ENCODE measurements at regions not wholly inside any gene's neighbourhood (a gene's known extent, or its start where the extent isn't known, plus 50 kb on each side); places are given as distances from the start of the nearest gene placed in this dataset.

DNA sequence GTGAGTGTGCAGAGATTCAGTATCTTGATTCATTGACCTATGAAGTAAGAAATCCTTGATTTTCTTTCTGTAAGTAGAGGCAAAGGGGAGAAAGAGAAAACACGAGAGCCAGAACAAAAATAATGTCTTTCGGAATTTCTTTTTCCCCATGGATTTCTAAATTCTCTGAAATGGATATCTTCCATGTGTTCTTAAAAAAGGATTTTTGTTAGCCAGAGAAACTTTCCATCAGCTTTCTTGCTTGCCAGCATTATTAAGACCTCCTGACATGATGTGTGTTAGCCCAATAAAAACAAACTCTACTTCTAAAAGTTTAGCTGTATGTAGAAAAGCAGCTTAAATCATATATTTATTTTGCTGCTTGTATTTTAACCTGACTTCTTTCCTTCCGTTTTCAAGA, 122.3 kb upstream of the AADACL2 start:
- H4K20me1 ChIP-seq (ENCODE audit: insufficient read depth, low read depth, low read length): no peaks in the 10 kb centered on the region

DNA sequence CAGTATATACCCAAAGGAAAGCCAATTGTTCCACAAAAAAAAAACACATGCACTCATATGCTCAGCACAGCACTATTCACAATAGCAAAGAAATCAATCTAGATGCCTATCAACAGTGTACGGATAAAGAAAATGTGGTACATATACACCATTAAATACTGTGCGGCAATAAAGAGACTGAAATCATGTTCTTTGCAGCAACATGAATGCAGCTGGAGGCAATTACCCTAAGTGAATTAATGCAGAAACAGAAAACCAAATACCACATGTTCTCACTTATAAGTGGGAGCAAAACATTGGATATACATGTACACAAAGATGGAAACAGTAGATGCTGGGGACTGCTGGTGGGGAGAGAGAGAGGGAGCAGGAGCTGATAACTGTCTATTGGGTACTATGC, 124.2 kb upstream of the AADACL2 start:
- no peaks in the 10 kb centered on the region for H3K79me2 ChIP-seq (ENCODE audit: low read length)
- H3K4me1 ChIP-seq (ENCODE audit: low read length): 0 out of 2 replicates have a peak, but pooled peaks cover 4% of the 10 kb centered on the region
- no peaks in the 10 kb centered on the region for H4K20me1 ChIP-seq (ENCODE audit: insufficient read depth, low read depth, low read length)
- no peak overlapping the region for H2AFZ ChIP-seq (ENCODE audit: low read length)
- no peaks in the 10 kb centered on the region for H3K9me3 ChIP-seq (ENCODE audit: low read length)
- DNase-seq: no peak
- no peaks in the 10 kb centered on the region for H3K36me3 ChIP-seq (ENCODE audit: insufficient read depth, low read length)
- no peaks in the 10 kb centered on the region for H3K9me2 ChIP-seq (replicated peaks; ENCODE audit: insufficient read depth, low read length)
- H3K27ac ChIP-seq (ENCODE audit: low read length): no peak overlapping the region
- H3K4me2 ChIP-seq (ENCODE audit: low read depth, low read length, poor library complexity, severe bottlenecking): no peak overlapping the region
- no peak overlapping the region for H3K4me3 ChIP-seq (ENCODE audit: low read length)
- H3K27me3 ChIP-seq (ENCODE audit: low read length): no peaks in the 10 kb centered on the region
- H3K9ac ChIP-seq (ENCODE audit: low read length): no peak overlapping the region

More for the DNA sequence above, 122.3 kb upstream of the AADACL2 start:
- H3K79me2 ChIP-seq (ENCODE audit: low read length): no peaks in the 10 kb centered on the region
- no peaks in the 10 kb centered on the region for H3K27me3 ChIP-seq (ENCODE audit: low read length)
- DNase-seq: no peak
- no peaks in the 10 kb centered on the region for H3K9me2 ChIP-seq (replicated peaks; ENCODE audit: insufficient read depth, low read length)
- H3K4me3 ChIP-seq (ENCODE audit: low read length): no peak overlapping the region
- no peak overlapping the region for H3K9ac ChIP-seq (ENCODE audit: low read length)
- H3K9me3 ChIP-seq (ENCODE audit: low read length): no peaks in the 10 kb centered on the region
- H3K4me1 ChIP-seq (ENCODE audit: low read length): 0 out of 2 replicates have a peak, but pooled peaks cover 4% of the 10 kb centered on the region
- H2AFZ ChIP-seq (ENCODE audit: low read length): no peak overlapping the region
- H3K36me3 ChIP-seq (ENCODE audit: insufficient read depth, low read length): no peaks in the 10 kb centered on the region
- H3K27ac ChIP-seq (ENCODE audit: low read length): no peak overlapping the region
- no peak overlapping the region for H3K4me2 ChIP-seq (ENCODE audit: low read depth, low read length, poor library complexity, severe bottlenecking)

DNA sequence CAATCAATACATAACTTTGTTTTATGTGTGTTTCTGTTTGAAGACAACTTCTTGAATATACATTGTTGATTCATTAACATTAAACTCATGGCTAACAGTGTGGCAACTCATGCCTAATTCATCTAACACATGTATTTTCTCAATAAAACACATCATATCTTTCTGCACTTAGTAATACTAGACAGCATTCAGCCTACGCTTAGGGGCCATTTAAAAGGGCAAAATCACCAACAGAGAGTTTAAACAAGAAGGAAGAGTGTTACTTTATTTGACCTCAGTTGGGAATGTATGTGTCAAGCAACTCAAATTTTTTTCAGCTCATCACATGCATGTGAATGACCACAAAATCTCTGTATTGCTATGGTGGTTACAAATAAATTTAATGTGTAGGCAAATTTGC, 128.8 kb upstream of the AADACL2 start:
- H2AFZ ChIP-seq (ENCODE audit: low read length): no peak overlapping the region
- no peak overlapping the region for H3K4me2 ChIP-seq (ENCODE audit: low read depth, low read length, poor library complexity, severe bottlenecking)
- no peaks in the 10 kb centered on the region for H3K9me2 ChIP-seq (replicated peaks; ENCODE audit: insufficient read depth, low read length)
- 0 out of 2 replicates have a peak, but pooled peaks cover 4% of the 10 kb centered on the region for H3K4me1 ChIP-seq (ENCODE audit: low read length)
- no peaks in the 10 kb centered on the region for H3K79me2 ChIP-seq (ENCODE audit: low read length)
- no peak overlapping the region for H3K27ac ChIP-seq (ENCODE audit: low read length)
- no peak overlapping the region for H3K9ac ChIP-seq (ENCODE audit: low read length)
- no peaks in the 10 kb centered on the region for H4K20me1 ChIP-seq (ENCODE audit: insufficient read depth, low read depth, low read length)
- no peak overlapping the region for H3K4me3 ChIP-seq (ENCODE audit: low read length)
- no peaks in the 10 kb centered on the region for H3K36me3 ChIP-seq (ENCODE audit: insufficient read depth, low read length)
- no peaks in the 10 kb centered on the region for H3K9me3 ChIP-seq (ENCODE audit: low read length)
- H3K27me3 ChIP-seq (ENCODE audit: low read length): no peaks in the 10 kb centered on the region
- DNase-seq: peak; percentile 14

DNA sequence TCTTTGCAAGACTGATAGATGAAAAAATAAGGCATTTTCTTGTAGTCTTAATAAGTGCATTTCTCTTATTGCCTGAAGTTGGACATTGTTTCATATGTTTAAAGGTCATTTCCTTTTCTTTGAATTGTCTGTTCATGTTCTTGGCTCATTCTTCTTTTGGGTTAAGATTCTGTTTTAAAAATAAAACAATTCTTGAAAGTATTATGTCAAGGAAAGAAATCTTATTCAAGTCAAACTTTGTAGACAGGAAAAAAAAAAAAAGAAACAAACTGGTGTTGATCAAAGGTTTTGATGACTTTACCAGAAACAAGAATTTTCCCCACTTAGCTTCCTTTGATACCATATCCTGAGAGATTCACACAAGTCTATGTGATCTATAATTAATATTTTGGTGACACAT, 132.9 kb upstream of the AADACL2 start:
- H3K79me2 ChIP-seq (ENCODE audit: low read length): no peaks in the 10 kb centered on the region
- no peak overlapping the region for H3K4me3 ChIP-seq (ENCODE audit: low read length)
- no peak overlapping the region for H3K27ac ChIP-seq (ENCODE audit: low read length)
- no peaks in the 10 kb centered on the region for H4K20me1 ChIP-seq (ENCODE audit: insufficient read depth, low read depth, low read length)
- no peaks in the 10 kb centered on the region for H3K9me3 ChIP-seq (ENCODE audit: low read length)
- H3K36me3 ChIP-seq (ENCODE audit: insufficient read depth, low read length): no peaks in the 10 kb centered on the region
- no peak overlapping the region for H3K9ac ChIP-seq (ENCODE audit: low read length)
- H3K27me3 ChIP-seq (ENCODE audit: low read length): no peaks in the 10 kb centered on the region
- no peaks in the 10 kb centered on the region for H3K4me1 ChIP-seq (ENCODE audit: low read length)
- no peak overlapping the region for H3K4me2 ChIP-seq (ENCODE audit: low read depth, low read length, poor library complexity, severe bottlenecking)
- H2AFZ ChIP-seq (ENCODE audit: low read length): no peak overlapping the region
- H3K9me2 ChIP-seq (replicated peaks; ENCODE audit: insufficient read depth, low read length): no peaks in the 10 kb centered on the region
- no peak for DNase-seq

DNA sequence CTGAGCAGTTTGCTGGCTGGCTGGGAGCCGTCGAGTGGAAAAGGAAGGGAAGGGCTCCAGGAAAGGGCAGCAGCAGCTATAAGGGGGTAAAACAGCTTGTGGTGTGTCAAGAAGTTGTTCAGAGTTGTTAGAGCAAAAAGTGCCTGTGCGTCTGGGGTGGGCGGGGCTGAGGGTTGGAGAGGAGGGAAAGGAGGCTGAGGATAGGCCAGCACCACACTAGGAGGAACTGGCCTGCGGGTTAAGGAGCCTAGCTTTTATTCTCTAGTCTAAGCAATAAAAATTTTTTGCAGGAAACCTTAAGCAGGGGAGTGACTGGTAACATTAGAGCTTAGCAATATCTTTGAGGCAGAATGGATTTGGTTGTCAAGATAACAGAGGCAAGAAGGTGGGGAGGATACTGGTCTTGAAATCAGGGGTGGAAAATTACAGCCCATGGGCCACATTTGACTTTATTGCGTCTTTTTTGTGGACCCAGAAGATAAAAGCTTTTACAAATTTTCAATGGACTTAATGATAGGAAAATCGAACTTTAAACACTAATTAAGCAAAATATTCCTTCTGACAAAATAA, 134.5 kb upstream of the AADACL2 start:
- H3K4me3 ChIP-seq (ENCODE audit: low read length): no peak overlapping the region
- H3K9ac ChIP-seq (ENCODE audit: low read length): no peak overlapping the region
- DNase-seq: no peak
- H3K4me2 ChIP-seq (ENCODE audit: low read depth, low read length, poor library complexity, severe bottlenecking): no peak overlapping the region
- no peaks in the 10 kb centered on the region for H3K36me3 ChIP-seq (ENCODE audit: insufficient read depth, low read length)
- no peak overlapping the region for H3K27ac ChIP-seq (ENCODE audit: low read length)
- no peaks in the 10 kb centered on the region for H3K79me2 ChIP-seq (ENCODE audit: low read length)
- no peaks in the 10 kb centered on the region for H4K20me1 ChIP-seq (ENCODE audit: insufficient read depth, low read depth, low read length)
- H3K27me3 ChIP-seq (ENCODE audit: low read length): no peaks in the 10 kb centered on the region
- no peaks in the 10 kb centered on the region for H3K9me3 ChIP-seq (ENCODE audit: low read length)
- H3K9me2 ChIP-seq (replicated peaks; ENCODE audit: insufficient read depth, low read length): no peaks in the 10 kb centered on the region
- H3K4me1 ChIP-seq (ENCODE audit: low read length): no peaks in the 10 kb centered on the region
- H2AFZ ChIP-seq (ENCODE audit: low read length): no peak overlapping the region

DNA sequence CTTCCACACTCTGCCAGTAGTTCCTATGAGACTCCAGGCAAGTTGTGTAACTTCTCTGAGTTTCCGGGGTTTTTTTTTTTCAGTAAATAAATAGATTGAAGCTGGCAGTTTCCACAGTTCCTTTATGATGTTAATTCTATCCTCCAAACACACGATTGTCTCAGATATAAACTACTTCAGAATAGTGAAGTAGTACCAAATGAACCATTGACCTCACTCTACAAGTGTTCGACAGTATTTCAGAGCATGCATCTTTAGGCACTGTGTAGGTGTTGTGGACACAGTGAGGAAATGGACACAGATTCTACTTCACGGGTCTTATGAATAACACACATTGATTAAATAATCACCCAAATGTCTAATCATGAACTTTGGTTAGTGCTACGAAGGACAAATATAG, 136.1 kb upstream of the IGSF10 start:
- Histone ChIP-seq H3K36me3 (ENCODE audit: insufficient read depth, low read length) (no peaks in the 10 kb centered on the region), H3K4me2 (ENCODE audit: low read depth, low read length, poor library complexity, severe bottlenecking) (no peak overlapping the region), H2AFZ (ENCODE audit: low read length) (no peak overlapping the region), H3K27ac (ENCODE audit: low read length) (no peak overlapping the region), H3K79me2 (ENCODE audit: low read length) (no peaks in the 10 kb centered on the region), H3K9me2 (replicated peaks; ENCODE audit: insufficient read depth, low read length) (no peaks in the 10 kb centered on the region), H3K9me3 (ENCODE audit: low read length) (no peaks in the 10 kb centered on the region), H4K20me1 (ENCODE audit: insufficient read depth, low read depth, low read length) (no peaks in the 10 kb centered on the region), H3K27me3 (ENCODE audit: low read length) (no peaks in the 10 kb centered on the region), H3K9ac (ENCODE audit: low read length) (no peak overlapping the region), H3K4me1 (ENCODE audit: low read length) (no peaks in the 10 kb centered on the region), H3K4me3 (ENCODE audit: low read length) (no peak overlapping the region)
- no peak for DNase-seq

DNA sequence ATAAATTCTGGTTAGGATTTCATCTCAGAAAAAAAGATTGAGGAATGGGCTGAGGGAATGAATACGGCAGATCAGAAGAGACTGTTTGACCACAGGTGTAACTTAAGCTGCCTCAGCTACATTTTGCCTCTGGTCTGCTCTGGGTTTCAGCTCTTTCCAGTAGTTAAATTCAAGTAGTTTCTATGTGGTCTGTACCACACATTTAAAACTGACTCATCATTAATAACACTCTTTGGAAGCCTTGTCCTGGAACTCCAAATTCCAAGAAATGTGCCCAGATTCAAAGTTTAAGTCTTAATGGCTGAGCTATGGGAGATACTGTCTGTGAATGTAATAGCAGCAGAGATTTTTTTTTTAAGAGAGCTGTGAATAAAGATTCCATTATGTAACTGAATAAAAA, 133.1 kb upstream of the IGSF10 start:
- H4K20me1 ChIP-seq (ENCODE audit: insufficient read depth, low read depth, low read length): no peaks in the 10 kb centered on the region
- no peaks in the 10 kb centered on the region for H3K9me3 ChIP-seq (ENCODE audit: low read length)
- H2AFZ ChIP-seq (ENCODE audit: low read length): no peak overlapping the region
- no peak overlapping the region for H3K27ac ChIP-seq (ENCODE audit: low read length)
- no peak overlapping the region for H3K9ac ChIP-seq (ENCODE audit: low read length)
- no peaks in the 10 kb centered on the region for H3K27me3 ChIP-seq (ENCODE audit: low read length)
- H3K79me2 ChIP-seq (ENCODE audit: low read length): no peaks in the 10 kb centered on the region
- no peaks in the 10 kb centered on the region for H3K4me1 ChIP-seq (ENCODE audit: low read length)
- H3K4me3 ChIP-seq (ENCODE audit: low read length): no peak overlapping the region
- H3K9me2 ChIP-seq (replicated peaks; ENCODE audit: insufficient read depth, low read length): no peaks in the 10 kb centered on the region
- H3K4me2 ChIP-seq (ENCODE audit: low read depth, low read length, poor library complexity, severe bottlenecking): no peak overlapping the region
- no peak for DNase-seq
- no peaks in the 10 kb centered on the region for H3K36me3 ChIP-seq (ENCODE audit: insufficient read depth, low read length)

DNA sequence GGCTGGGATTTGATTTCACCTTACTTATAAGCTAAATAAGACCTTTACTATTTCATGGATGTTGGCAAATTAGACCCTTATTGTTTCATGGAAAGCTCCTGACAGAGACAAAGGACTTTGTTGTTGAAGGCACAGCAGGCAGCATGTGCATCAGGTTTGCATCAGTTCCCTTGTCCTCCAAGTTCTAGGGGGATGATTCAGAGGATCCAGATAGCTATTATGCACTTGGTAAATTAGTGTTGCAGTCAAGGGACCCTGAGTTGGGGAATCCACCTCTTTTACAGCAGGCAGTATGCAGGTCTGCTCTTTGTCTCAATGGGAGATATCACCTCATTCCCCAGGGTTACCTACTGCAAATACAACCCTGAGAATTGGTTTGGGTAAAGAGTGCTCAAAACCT, 131.4 kb upstream of the IGSF10 start:
- Histone ChIP-seq H3K36me3 (ENCODE audit: insufficient read depth, low read length) (no peaks in the 10 kb centered on the region), H3K9me3 (ENCODE audit: low read length) (no peaks in the 10 kb centered on the region), H3K4me1 (ENCODE audit: low read length) (no peaks in the 10 kb centered on the region), H2AFZ (ENCODE audit: low read length) (no peak overlapping the region), H3K4me3 (ENCODE audit: low read length) (no peak overlapping the region), H3K9ac (ENCODE audit: low read length) (no peak overlapping the region), H3K27ac (ENCODE audit: low read length) (no peak overlapping the region), H3K27me3 (ENCODE audit: low read length) (no peaks in the 10 kb centered on the region), H4K20me1 (ENCODE audit: insufficient read depth, low read depth, low read length) (no peaks in the 10 kb centered on the region), H3K79me2 (ENCODE audit: low read length) (no peaks in the 10 kb centered on the region), H3K9me2 (replicated peaks; ENCODE audit: insufficient read depth, low read length) (no peaks in the 10 kb centered on the region), H3K4me2 (ENCODE audit: low read depth, low read length, poor library complexity, severe bottlenecking) (no peak overlapping the region)
- DNase-seq: no peak

DNA sequence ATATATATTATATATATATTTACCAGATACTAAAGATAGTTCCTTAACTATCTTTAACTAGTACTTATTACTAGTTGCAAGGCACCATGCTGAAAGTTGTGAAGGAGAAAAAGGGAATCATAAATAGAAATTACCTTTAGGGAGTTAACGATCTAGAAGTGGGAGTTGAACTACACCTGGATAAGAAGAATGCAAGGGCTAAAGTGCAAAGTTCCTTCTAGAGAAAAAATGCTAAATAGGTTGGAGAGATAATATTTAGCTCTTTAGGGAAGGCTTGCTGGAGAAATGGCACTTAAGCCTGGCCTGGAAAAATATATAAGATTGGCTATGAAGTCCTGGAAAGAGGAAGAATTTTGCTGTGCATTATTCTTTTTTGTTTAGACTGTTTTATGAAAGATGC, 130.6 kb upstream of the IGSF10 start:
- no peak for DNase-seq
- Histone ChIP-seq H3K27ac (ENCODE audit: low read length) (no peak overlapping the region), H3K9me3 (ENCODE audit: low read length) (no peaks in the 10 kb centered on the region), H2AFZ (ENCODE audit: low read length) (no peak overlapping the region), H3K36me3 (ENCODE audit: insufficient read depth, low read length) (no peaks in the 10 kb centered on the region), H3K9ac (ENCODE audit: low read length) (no peak overlapping the region), H3K4me2 (ENCODE audit: low read depth, low read length, poor library complexity, severe bottlenecking) (no peak overlapping the region), H3K4me3 (ENCODE audit: low read length) (no peak overlapping the region), H3K79me2 (ENCODE audit: low read length) (no peaks in the 10 kb centered on the region), H3K4me1 (ENCODE audit: low read length) (no peaks in the 10 kb centered on the region), H3K27me3 (ENCODE audit: low read length) (no peaks in the 10 kb centered on the region), H3K9me2 (replicated peaks; ENCODE audit: insufficient read depth, low read length) (no peaks in the 10 kb centered on the region), H4K20me1 (ENCODE audit: insufficient read depth, low read depth, low read length) (no peaks in the 10 kb centered on the region)

Data from Karpas-422 (cell line).